B cell (primary cell): ENCODE measurements at regions not wholly inside any gene's neighbourhood (a gene's known extent, or its start where the extent isn't known, plus 50 kb on each side); places are given as distances from the start of the nearest gene placed in this dataset.
"Not testable (repeated sequence)": the region's sequence is repeated elsewhere in the genome, so short reads cannot be mapped to it uniquely, and the experiment has no call there.

Source experiments
- EZH2 ChIP-seq: IDR thresholded peaks from 2 replicates; pipeline ENCODE4 v1.6.1; 2012; ENCODE audit warnings: borderline replicate concordance, low read depth, mild to moderate bottlenecking, moderate library complexity, low read length; ENCODE audit not compliant: insufficient read depth, poor library complexity, severe bottlenecking
- TF ChIP-seq, protein P1 (sequence below): fragments of 200-600 bp; IDR thresholded peaks from one replicate; pipeline ENCODE4 v1.8.0; 2022; ENCODE audit warnings: antibody characterized with exemption, mild to moderate bottlenecking

- TF ChIP-seq, protein P1, sequence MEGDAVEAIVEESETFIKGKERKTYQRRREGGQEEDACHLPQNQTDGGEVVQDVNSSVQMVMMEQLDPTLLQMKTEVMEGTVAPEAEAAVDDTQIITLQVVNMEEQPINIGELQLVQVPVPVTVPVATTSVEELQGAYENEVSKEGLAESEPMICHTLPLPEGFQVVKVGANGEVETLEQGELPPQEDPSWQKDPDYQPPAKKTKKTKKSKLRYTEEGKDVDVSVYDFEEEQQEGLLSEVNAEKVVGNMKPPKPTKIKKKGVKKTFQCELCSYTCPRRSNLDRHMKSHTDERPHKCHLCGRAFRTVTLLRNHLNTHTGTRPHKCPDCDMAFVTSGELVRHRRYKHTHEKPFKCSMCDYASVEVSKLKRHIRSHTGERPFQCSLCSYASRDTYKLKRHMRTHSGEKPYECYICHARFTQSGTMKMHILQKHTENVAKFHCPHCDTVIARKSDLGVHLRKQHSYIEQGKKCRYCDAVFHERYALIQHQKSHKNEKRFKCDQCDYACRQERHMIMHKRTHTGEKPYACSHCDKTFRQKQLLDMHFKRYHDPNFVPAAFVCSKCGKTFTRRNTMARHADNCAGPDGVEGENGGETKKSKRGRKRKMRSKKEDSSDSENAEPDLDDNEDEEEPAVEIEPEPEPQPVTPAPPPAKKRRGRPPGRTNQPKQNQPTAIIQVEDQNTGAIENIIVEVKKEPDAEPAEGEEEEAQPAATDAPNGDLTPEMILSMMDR, result not testable (repeated sequence)
- TF ChIP-seq EZH2, result not testable (repeated sequence)
Measured at GRCh38 chr6:11299876-11300428, 67.5 kb upstream of the NEDD9 start.
